ENCODE measurements at regions not wholly inside any gene's neighbourhood (a gene's known extent, or its start where the extent isn't known, plus 50 kb on each side); places are given as distances from the start of the nearest gene placed in this dataset.

DNA sequence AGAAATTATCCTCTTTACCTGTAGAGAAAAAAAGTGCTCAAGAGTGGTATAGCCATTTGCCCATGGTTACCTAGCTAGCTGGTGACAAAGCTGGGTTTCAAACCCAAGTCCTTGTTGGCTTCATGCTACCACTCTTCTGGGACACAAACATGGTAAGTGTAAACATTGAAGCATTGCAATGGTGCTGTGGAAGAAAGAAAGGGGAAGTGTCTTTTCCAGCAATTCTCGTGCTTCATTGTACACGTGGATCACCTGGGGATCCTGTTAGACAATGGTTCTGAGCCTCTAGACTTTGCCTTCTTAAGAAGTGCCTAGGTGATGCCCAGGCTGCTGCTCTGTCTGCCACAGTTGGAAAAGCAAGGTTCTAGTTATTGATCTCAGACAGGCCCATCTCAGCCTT is 134.8 kb upstream of the CTNNB1 start:
- Mint-ChIP-seq H3K4me1 (no peaks in the 10 kb centered on the region), H3K9me3 (no peaks in the 10 kb centered on the region), H3K4me3 (no peak overlapping the region), H3K27ac (no peak overlapping the region), H3K36me3 (ENCODE audit: low read depth) (no peaks in the 10 kb centered on the region), H3K27me3 (peaks cover 9% of the 10 kb centered on the region)
- no peak for DNase-seq
- no peak for ATAC-seq

DNA sequence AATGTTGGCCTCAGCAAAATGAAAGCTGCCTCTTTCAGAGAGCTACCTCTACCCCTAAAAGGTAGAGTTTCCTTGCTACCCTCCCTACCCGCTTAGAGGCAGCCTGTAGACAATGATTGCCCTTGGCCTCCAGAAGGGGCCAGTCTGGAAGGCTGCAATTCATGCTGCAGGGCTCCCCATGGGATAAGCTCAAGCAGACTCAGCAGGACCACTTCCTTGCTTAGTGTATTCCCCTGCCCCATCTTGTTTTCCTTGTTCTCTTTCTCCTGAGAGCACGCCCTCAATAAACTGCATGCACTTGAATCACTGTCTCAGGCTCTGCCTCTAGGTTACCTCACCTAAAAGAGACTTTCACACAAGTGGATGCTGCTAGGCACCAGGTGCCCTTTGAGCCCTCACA is 134.0 kb upstream of the CTNNB1 start:
- Mint-ChIP-seq H3K4me3 (no peak overlapping the region), H3K9me3 (no peaks in the 10 kb centered on the region), H3K27ac (no peak overlapping the region), H3K4me1 (no peaks in the 10 kb centered on the region), H3K27me3 (peaks cover 3% of the 10 kb centered on the region), H3K36me3 (ENCODE audit: low read depth) (no peaks in the 10 kb centered on the region)
- ATAC-seq (no peak), DNase-seq (no peak)

- Mint-ChIP-seq H3K27me3 (no peaks in the 10 kb centered on the region), H3K36me3 (ENCODE audit: low read depth) (no peaks in the 10 kb centered on the region), H3K9me3 (peaks cover 5% of the 10 kb centered on the region), H3K27ac (no peak overlapping the region), H3K4me3 (no peak overlapping the region), H3K4me1 (no peaks in the 10 kb centered on the region)
- DNase-seq (no peak), ATAC-seq (no peak)
These were observed 126.1 kb upstream of the CTNNB1 start for GRCh38 chr3:41073190-41073589.

- Mint-ChIP-seq H3K9me3 (peaks cover 5% of the 10 kb centered on the region), H3K27ac (no peak overlapping the region), H3K4me1 (no peaks in the 10 kb centered on the region), H3K36me3 (ENCODE audit: low read depth) (no peaks in the 10 kb centered on the region), H3K4me3 (no peak overlapping the region), H3K27me3 (no peaks in the 10 kb centered on the region)
- DNase-seq (no peak), ATAC-seq (no peak)
These were observed 123.3 kb upstream of the CTNNB1 start for GRCh38 chr3:41075975-41076374.

GRCh38 chr3:41076399-41076798 is 122.9 kb upstream of the CTNNB1 start:
- Mint-ChIP-seq H3K27ac (no peak overlapping the region), H3K36me3 (ENCODE audit: low read depth) (no peaks in the 10 kb centered on the region), H3K27me3 (no peaks in the 10 kb centered on the region), H3K4me1 (no peaks in the 10 kb centered on the region), H3K9me3 (peaks cover 5% of the 10 kb centered on the region), H3K4me3 (no peak overlapping the region)
- DNase-seq (no peak), ATAC-seq (no peak)

DNA sequence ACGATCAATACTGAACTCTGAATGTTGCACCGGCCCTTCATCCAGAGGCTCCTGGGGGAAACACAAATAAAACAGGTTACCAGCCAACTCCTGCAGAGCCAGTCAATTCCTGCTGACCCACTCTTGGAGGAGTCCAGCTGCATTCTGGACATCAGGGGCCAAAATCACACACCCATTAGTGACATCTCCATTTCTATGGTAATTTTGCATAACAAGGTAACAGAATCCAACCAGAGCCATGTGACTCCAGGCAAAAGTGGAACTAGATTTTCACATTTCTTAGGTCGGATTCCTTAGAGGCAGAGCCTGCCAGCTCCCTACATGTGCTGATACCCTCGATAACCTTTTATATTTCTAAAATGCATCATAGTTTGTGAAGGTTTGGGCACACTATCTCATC is 119.2 kb upstream of the CTNNB1 start:
- Mint-ChIP-seq H3K27me3 (no peaks in the 10 kb centered on the region), H3K27ac (no peak overlapping the region), H3K9me3 (no peaks in the 10 kb centered on the region), H3K4me1 (no peaks in the 10 kb centered on the region), H3K4me3 (no peak overlapping the region), H3K36me3 (ENCODE audit: low read depth) (no peaks in the 10 kb centered on the region)
- DNase-seq: no peak
- no peak for ATAC-seq

- Mint-ChIP-seq H3K9me3 (no peaks in the 10 kb centered on the region), H3K4me1 (no peaks in the 10 kb centered on the region), H3K27ac (no peak overlapping the region), H3K4me3 (no peak overlapping the region), H3K36me3 (ENCODE audit: low read depth) (no peaks in the 10 kb centered on the region), H3K27me3 (peaks cover 3% of the 10 kb centered on the region)
- DNase-seq: no peak
- ATAC-seq: no peak
These were observed 110.4 kb upstream of the CTNNB1 start for GRCh38 chr3:41088882-41089281.

- Mint-ChIP-seq H3K27ac (no peak overlapping the region), H3K36me3 (ENCODE audit: low read depth) (no peaks in the 10 kb centered on the region), H3K27me3 (peaks cover 3% of the 10 kb centered on the region), H3K4me3 (no peak overlapping the region), H3K4me1 (no peaks in the 10 kb centered on the region), H3K9me3 (no peaks in the 10 kb centered on the region)
- ATAC-seq: no peak
- no peak for DNase-seq
These were observed 109.7 kb upstream of the CTNNB1 start for GRCh38 chr3:41089566-41089965.

DNA sequence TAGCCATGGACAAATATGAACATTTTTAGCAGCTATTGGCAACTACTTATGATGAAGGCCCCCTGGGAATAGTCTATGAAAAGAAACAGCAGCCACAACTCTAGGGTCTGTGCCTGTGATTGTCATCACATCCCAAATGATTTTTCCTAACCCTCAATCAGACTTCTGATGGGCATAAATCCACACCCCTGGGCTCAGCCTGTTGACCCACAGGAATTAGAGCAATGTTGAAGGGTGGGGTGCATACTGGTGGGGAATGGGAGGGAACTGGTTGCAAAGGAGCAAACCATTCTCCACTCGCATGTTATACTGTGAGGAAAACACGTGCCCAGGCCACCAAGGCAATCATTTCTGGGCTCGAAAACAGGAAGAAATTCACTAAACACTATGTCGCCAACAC is 106.5 kb upstream of the CTNNB1 start:
- no peaks in the 10 kb centered on the region for H3K36me3 Mint-ChIP-seq (ENCODE audit: low read depth)
- no peak overlapping the region for H3K4me3 Mint-ChIP-seq
- ATAC-seq: no peak
- H3K9me3 Mint-ChIP-seq: no peaks in the 10 kb centered on the region
- H3K27me3 Mint-ChIP-seq: no peaks in the 10 kb centered on the region
- H3K27ac Mint-ChIP-seq: no peak overlapping the region
- no peak for DNase-seq
- H3K4me1 Mint-ChIP-seq: no peaks in the 10 kb centered on the region

DNA sequence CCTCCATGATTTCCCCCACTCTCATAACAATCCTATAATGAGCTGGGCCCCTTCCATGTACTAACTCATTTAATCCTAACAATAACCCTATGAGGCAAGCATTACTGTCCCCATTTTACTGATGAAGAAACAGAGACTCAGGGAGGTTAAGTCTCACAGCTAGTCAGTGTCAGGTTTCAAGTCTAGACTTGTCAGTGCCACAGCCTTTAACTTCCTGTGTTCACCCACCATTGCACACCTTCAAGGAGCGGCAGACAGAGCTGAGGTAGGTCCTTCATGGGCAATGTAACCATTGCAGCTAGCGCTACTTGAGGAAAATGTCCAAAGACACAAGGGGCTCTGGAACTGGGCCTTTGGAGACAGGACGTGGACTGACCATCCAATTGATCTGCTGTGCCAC is 105.8 kb upstream of the CTNNB1 start:
- H3K9me3 Mint-ChIP-seq: no peaks in the 10 kb centered on the region
- no peak overlapping the region for H3K27ac Mint-ChIP-seq
- H3K4me1 Mint-ChIP-seq: no peaks in the 10 kb centered on the region

DNA sequence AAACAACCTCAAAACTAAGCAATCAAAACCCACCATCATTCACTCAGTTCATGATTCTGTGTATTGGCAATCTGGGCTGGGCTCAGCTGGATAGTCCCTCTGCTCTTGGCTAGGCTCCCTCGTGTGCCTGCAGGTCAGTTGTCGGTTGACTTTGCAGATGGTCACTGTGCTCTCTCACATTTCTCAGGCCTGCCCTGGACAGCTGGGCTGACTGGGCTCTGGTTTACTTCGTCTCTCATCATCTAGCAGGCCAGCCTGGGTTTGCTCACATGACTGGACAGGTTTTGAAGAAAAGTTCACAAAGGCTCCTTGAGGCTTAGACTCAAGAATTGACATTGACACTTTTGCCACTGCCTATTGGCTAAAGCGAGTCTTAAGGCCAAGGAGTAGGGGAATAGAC is 105.0 kb upstream of the CTNNB1 start:
- no peak for ATAC-seq
- no peaks in the 10 kb centered on the region for H3K27me3 Mint-ChIP-seq
- H3K4me1 Mint-ChIP-seq: no peaks in the 10 kb centered on the region
- no peak overlapping the region for H3K27ac Mint-ChIP-seq
- H3K4me3 Mint-ChIP-seq: no peak overlapping the region
- no peak for DNase-seq
- no peaks in the 10 kb centered on the region for H3K9me3 Mint-ChIP-seq
- no peaks in the 10 kb centered on the region for H3K36me3 Mint-ChIP-seq (ENCODE audit: low read depth)

More for the DNA sequence above, 105.8 kb upstream of the CTNNB1 start:
- ATAC-seq: no peak
- Mint-ChIP-seq H3K4me3 (no peak overlapping the region), H3K36me3 (ENCODE audit: low read depth) (no peaks in the 10 kb centered on the region), H3K27me3 (no peaks in the 10 kb centered on the region)
- DNase-seq: no peak

GRCh38 chr3:41095702-41096101 is 103.6 kb upstream of the CTNNB1 start:
- H3K9me3 Mint-ChIP-seq: no peaks in the 10 kb centered on the region
- H3K27me3 Mint-ChIP-seq: no peaks in the 10 kb centered on the region
- no peaks in the 10 kb centered on the region for H3K36me3 Mint-ChIP-seq (ENCODE audit: low read depth)
- no peak overlapping the region for H3K4me3 Mint-ChIP-seq
- H3K4me1 Mint-ChIP-seq: no peaks in the 10 kb centered on the region
- H3K27ac Mint-ChIP-seq: no peak overlapping the region
- no peak for ATAC-seq
- DNase-seq: no peak

- Mint-ChIP-seq H3K4me1 (no peaks in the 10 kb centered on the region), H3K9me3 (no peaks in the 10 kb centered on the region), H3K36me3 (ENCODE audit: low read depth) (no peaks in the 10 kb centered on the region), H3K27me3 (no peaks in the 10 kb centered on the region), H3K27ac (no peak overlapping the region), H3K4me3 (no peak overlapping the region)
- ATAC-seq (no peak), DNase-seq (no peak)
These were observed 101.3 kb upstream of the CTNNB1 start for GRCh38 chr3:41097896-41098496.

DNA sequence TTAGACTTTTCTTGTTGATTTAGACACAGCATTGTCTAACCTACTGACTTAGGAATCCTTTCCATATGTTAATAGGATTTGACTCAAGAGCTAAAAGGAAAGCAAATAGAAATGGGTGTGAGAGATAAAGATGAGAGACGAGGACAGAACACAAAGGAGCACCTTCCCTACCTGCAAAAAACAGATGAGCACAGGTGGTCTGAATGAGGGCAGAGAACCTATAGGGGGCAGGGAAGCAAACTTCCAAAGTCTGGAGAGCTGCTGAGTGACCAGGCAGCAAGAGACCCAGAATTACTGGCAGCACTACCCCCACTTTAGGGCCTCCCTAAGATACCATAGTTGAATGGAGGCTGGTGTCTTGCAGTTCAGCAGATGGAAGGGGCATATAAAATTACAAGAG is 98.1 kb upstream of the CTNNB1 start:
- Mint-ChIP-seq H3K27ac (no peak overlapping the region), H3K4me3 (no peak overlapping the region), H3K4me1 (no peaks in the 10 kb centered on the region), H3K9me3 (no peaks in the 10 kb centered on the region), H3K36me3 (ENCODE audit: low read depth) (no peaks in the 10 kb centered on the region), H3K27me3 (no peaks in the 10 kb centered on the region)
- ATAC-seq (no peak), DNase-seq (no peak)

DNA sequence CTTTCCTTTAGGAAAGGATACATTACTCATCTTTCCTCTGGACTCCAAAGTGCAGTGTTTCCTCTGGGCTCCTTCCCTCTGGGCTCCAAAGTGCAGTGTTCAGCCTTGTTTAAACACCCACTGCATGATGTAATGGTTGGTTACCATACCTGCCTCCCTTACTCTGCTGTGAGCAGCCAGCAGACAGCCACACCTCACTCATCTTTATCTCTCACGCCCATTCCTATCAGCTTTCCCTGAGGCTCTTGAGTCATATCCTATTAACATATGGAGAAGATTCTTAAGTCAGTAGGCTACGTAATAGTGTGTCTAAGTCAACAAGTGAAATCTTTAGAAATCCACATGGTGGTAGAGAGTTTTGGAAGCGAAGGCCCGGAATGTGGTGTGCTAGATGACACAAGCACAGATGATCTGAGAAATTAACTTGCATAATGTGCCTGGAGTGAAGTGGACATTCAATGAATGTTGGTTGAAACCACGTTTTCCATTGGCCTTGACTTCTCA is 97.2 kb upstream of the CTNNB1 start:
- Mint-ChIP-seq H3K36me3 (ENCODE audit: low read depth) (no peaks in the 10 kb centered on the region), H3K27me3 (no peaks in the 10 kb centered on the region), H3K4me1 (no peaks in the 10 kb centered on the region), H3K4me3 (no peak overlapping the region), H3K9me3 (no peaks in the 10 kb centered on the region), H3K27ac (no peak overlapping the region)
- no peak for DNase-seq
- no peak for ATAC-seq

DNA sequence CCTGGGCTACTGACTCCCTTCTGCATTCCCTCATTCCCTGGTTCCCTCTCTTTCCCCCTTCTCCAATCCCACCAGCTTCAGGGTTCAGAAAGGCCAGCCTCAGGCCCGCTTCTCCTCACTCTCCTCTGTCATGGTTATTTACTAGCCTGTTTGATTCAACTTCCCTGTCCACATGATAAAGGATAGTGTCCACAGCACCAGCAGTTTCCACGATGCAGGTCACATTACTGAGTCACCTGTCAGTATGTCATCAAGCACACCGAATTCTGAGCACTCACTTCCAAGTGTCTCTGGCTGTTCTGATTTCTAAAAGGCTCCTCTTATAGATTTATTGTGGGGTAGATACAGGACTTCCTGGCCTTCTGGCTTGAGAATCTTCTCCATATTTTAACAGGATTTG is 96.6 kb upstream of the CTNNB1 start:
- no peak overlapping the region for H3K27ac Mint-ChIP-seq
- H3K9me3 Mint-ChIP-seq: no peaks in the 10 kb centered on the region
- no peak for DNase-seq
- no peak for ATAC-seq
- no peaks in the 10 kb centered on the region for H3K27me3 Mint-ChIP-seq
- H3K4me3 Mint-ChIP-seq: no peak overlapping the region
- no peaks in the 10 kb centered on the region for H3K4me1 Mint-ChIP-seq
- H3K36me3 Mint-ChIP-seq (ENCODE audit: low read depth): no peaks in the 10 kb centered on the region

Measured in activated naive CD8-positive, alpha-beta T cell treated with anti-CD3 and anti-CD28 coated beads, Interleukin-2, amount 50 U/mL, for 24 hours (primary cell).